ENCODE measurements at regions not wholly inside any gene's neighbourhood (a gene's known extent, or its start where the extent isn't known, plus 50 kb on each side); places are given as distances from the start of the nearest gene placed in this dataset.

- FAIRE-seq, result no peak
- H3K4me3 ChIP-seq, result no peak overlapping the region
- ChIA-PET POLR2A (no interaction called here), CTCF (interaction anchor here (1.0 to 1.9 kb wide), 4 partner anchors 14 to 130 kb away, joined by 3 to 5 read pairs (median 3); no protein-coding TSS in a partner anchor)
- ATAC-seq, result no peak
- no peaks in the 10 kb centered on the region for H3K4me1 ChIP-seq
- no peak overlapping the region for H3K4me2 ChIP-seq
- 19% methylated on average over 3 of the region's 3 CpGs for WGBS (ENCODE audit: missing lambda C conversion rate)
- no peak for DNase-seq (ENCODE audit: low read depth in 1 of 2, low spot score in 1 of 2)
- peaks cover 9% of the 10 kb centered on the region; the same call in 1 of the 3 replicates for H3K9me3 ChIP-seq
- no peak overlapping the region for H3K27ac ChIP-seq
- no peak for TF ChIP-seq JUNB (IDR thresholded peaks at IDR 0.05)
- no peak for TF ChIP-seq USF2 (IDR thresholded peaks at IDR 0.05)
- no peak for TF ChIP-seq EHF (CRISPR knock-in tag; IDR thresholded peaks at IDR 0.05)
- no peak for TF ChIP-seq RNF2 (IDR thresholded peaks at IDR 0.05; ENCODE audit: borderline replicate concordance, low read depth)
- TF ChIP-seq ESRRA (IDR thresholded peaks at IDR 0.05; ENCODE audit: borderline replicate concordance, low read length), result no peak
- TF ChIP-seq NR3C1 (IDR thresholded peaks at IDR 0.05), result no peak
- no peak for TF ChIP-seq ATOH8 (CRISPR knock-in tag; IDR thresholded peaks at IDR 0.05; ENCODE audit: low read depth)
- no peak for TF ChIP-seq SREBF2 (IDR thresholded peaks at IDR 0.05)
- no peak for TF ChIP-seq MAFK (IDR thresholded peaks at IDR 0.05; ENCODE audit: partially characterized antibody)
- no peak for TF ChIP-seq MAX (IDR thresholded peaks at IDR 0.05)
- TF ChIP-seq JUN (IDR thresholded peaks at IDR 0.05), result no peak
- no peak for TF ChIP-seq E2F6 (IDR thresholded peaks at IDR 0.05; ENCODE audit: borderline replicate concordance, low read depth)
- TF ChIP-seq RAD21 (conservative IDR thresholded peaks at IDR 0.05 in 1 of 2, IDR thresholded peaks at IDR 0.05 in 1 of 2), result no peak
- no peak for TF ChIP-seq HDAC2 (IDR thresholded peaks at IDR 0.05)
- no peak for TF ChIP-seq NFE2L2 (conservative IDR thresholded peaks at IDR 0.05; ENCODE audit: low read length)
Observed at GRCh38 chr11:32279672-32280071, 155.7 kb downstream of the WT1 start.

- H3K9me3 ChIP-seq, result peaks cover 9% of the 10 kb centered on the region; the same call in 1 of the 3 replicates
- ATAC-seq, result no peak
- H3K4me2 ChIP-seq, result no peak overlapping the region
- ChIA-PET POLR2A (no interaction called here), CTCF (interaction anchor here (1.0 to 1.3 kb wide), 3 partner anchors 13 to 130 kb away, joined by 3 read pairs; no protein-coding TSS in a partner anchor)
- no peaks in the 10 kb centered on the region for H3K4me1 ChIP-seq
- WGBS (ENCODE audit: missing lambda C conversion rate), result 76% methylated on average over 1 of the region's 1 CpG
- TF ChIP-seq JUN (IDR thresholded peaks at IDR 0.05) (no peak), TP53 (CRISPR knock-in tag; IDR thresholded peaks at IDR 0.05) (no peak), CBX2 (IDR thresholded peaks at IDR 0.05; ENCODE audit: borderline replicate concordance, low read depth) (no peak), BCL3 (IDR thresholded peaks at IDR 0.05) (no peak), ZSCAN20 (CRISPR knock-in tag; IDR thresholded peaks at IDR 0.05) (no peak), POLR2AphosphoS2 (conservative IDR thresholded peaks at IDR 0.05; ENCODE audit: low read length) (no peak), USF2 (IDR thresholded peaks at IDR 0.05) (no peak), ESRRA (IDR thresholded peaks at IDR 0.05; ENCODE audit: borderline replicate concordance, low read length) (no peak), CBX8 (IDR thresholded peaks at IDR 0.05) (no peak), FOSB (CRISPR knock-in tag; IDR thresholded peaks at IDR 0.05) (no peak), RNF2 (IDR thresholded peaks at IDR 0.05; ENCODE audit: borderline replicate concordance, low read depth) (no peak), CTCF (IDR thresholded peaks at IDR 0.05) (no peak), CHD2 (IDR thresholded peaks at IDR 0.05; ENCODE audit: low read length, partially characterized antibody) (no peak), CHD4 (IDR thresholded peaks at IDR 0.05; ENCODE audit: borderline replicate concordance) (no peak), SMC3 (IDR thresholded peaks at IDR 0.05) (no peak), NPAS2 (CRISPR knock-in tag; IDR thresholded peaks at IDR 0.05; ENCODE audit: borderline replicate concordance) (no peak), FOSL2 (IDR thresholded peaks at IDR 0.05) (no peak), FOSL2 (CRISPR knock-in tag; IDR thresholded peaks at IDR 0.05) (no peak), GATA3 (IDR thresholded peaks at IDR 0.05; ENCODE audit: borderline replicate concordance) (no peak), PBX3 (IDR thresholded peaks at IDR 0.05) (no peak), MAX (IDR thresholded peaks at IDR 0.05) (no peak)
- no peak for FAIRE-seq
- H3K27ac ChIP-seq, result no peak overlapping the region
- DNase-seq (ENCODE audit: low read depth in 1 of 2, low spot score in 1 of 2), result no peak
- no peak overlapping the region for H3K4me3 ChIP-seq
Observed at GRCh38 chr11:32280339-32280738, 155.0 kb downstream of the WT1 start.

Data from A549 (cell line).